DMS79 (cell line): ENCODE measurements at regions not wholly inside any gene's neighbourhood (a gene's known extent, or its start where the extent isn't known, plus 50 kb on each side); places are given as distances from the start of the nearest gene placed in this dataset.
"Not testable (repeated sequence)": the region's sequence is repeated elsewhere in the genome, so short reads cannot be mapped to it uniquely, and the experiment has no call there.

ENCODE experiments used
- DNase-seq: peaks from one replicate; lab custom pipeline; 2025; lab: John Stamatoyannopoulos, UW

GRCh38 chr20:50328996-50329898 is 138.6 kb downstream of the CEBPB start:
- DNase-seq, result no peak

- no peak for DNase-seq
These were observed 139.4 kb downstream of the CEBPB start for GRCh38 chr20:50329981-50330503.

- no peak for DNase-seq
These were observed 140.1 kb downstream of the CEBPB start for GRCh38 chr20:50330504-50331313.

GRCh38 chr20:50331469-50332363 is 141.1 kb downstream of the CEBPB start:
- no peak for DNase-seq

GRCh38 chr20:50332491-50332980 is 141.9 kb downstream of the CEBPB start:
- DNase-seq, result no peak

- DNase-seq, result no peak
These were observed 142.6 kb downstream of the CEBPB start for GRCh38 chr20:50333131-50333670.

GRCh38 chr20:50333812-50334211 is 143.2 kb downstream of the CEBPB start:
- no peak for DNase-seq

GRCh38 chr20:50334512-50334911 is 143.9 kb downstream of the CEBPB start:
- not testable (repeated sequence) for DNase-seq

GRCh38 chr20:50335105-50335504 is 144.5 kb downstream of the CEBPB start:
- DNase-seq, result no peak

- no peak for DNase-seq
These were observed 145.2 kb downstream of the CEBPB start for GRCh38 chr20:50335866-50336265.

GRCh38 chr20:50336661-50337060 is 146.0 kb downstream of the CEBPB start:
- no peak for DNase-seq

GRCh38 chr20:50337521-50338466 is 147.2 kb downstream of the CEBPB start:
- no peak for DNase-seq

- no peak for DNase-seq
These were observed 148.1 kb downstream of the CEBPB start for GRCh38 chr20:50338479-50339391.

- DNase-seq, result no peak
These were observed 148.9 kb downstream of the CEBPB start for GRCh38 chr20:50339466-50339901.

- DNase-seq, result no peak
These were observed 149.9 kb downstream of the CEBPB start for GRCh38 chr20:50340541-50340940.

- no peak for DNase-seq
These were observed 150.4 kb downstream of the CEBPB start for GRCh38 chr20:50341050-50341449.

GRCh38 chr20:50341880-50342637 is 151.4 kb downstream of the CEBPB start:
- peak; percentile 80 for DNase-seq

- no peak for DNase-seq
These were observed 152.0 kb downstream of the CEBPB start for GRCh38 chr20:50342638-50343102.
